GM18508 (cell line): ENCODE measurements at regions not wholly inside any gene's neighbourhood (a gene's known extent, or its start where the extent isn't known, plus 50 kb on each side); places are given as distances from the start of the nearest gene placed in this dataset.

Experiments used
- ATAC-seq: cut with Tn5 transposase; IDR thresholded peaks from one replicate; pipeline ENCODE4 v1.9.1; 2021; ENCODE audit warnings: moderate number of reproducible peaks; ENCODE audit not compliant: insufficient read depth, unreplicated experiment

GRCh38 chr4:41883988-41884734 is 51.1 kb upstream of the TMEM33 start:
- ATAC-seq = no peak

GRCh38 chr4:41882625-41883347 is 52.4 kb upstream of the TMEM33 start:
- no peak for ATAC-seq

DNA sequence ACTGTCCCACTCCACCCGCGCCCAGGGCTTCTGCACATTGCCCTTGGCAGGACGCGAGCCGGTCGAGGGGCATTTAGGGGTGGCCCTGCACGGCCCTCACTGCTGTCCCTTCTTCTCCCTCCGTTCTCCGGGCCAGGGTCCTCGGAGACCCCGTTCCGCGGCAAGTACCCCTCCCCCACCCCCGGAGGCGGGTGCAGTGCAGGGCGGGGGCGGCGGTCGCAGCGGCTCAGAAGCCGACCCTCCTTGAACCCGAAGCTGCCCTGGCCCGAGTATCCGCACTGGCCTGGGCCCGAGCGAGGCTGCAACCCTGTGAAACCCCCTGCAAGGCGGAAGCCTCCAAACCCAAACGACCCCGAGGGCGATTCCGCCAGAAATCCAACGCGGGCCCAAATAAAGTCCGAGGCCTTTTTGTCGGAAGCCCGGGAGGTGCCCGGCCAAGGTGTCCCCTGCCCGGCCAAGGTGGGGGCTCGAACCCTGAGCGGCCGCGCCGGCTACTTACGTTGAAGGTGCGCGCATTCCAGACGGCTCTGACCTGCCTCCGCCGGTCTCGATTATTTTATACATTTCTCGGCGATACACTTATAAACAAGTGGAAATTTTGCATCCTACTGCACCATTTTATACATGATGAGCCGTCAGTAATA is 53.1 kb upstream of the TMEM33 start:
- ATAC-seq = no peak

GRCh38 chr4:41880840-41881831 is 54.1 kb upstream of the TMEM33 start:
- no peak for ATAC-seq

DNA sequence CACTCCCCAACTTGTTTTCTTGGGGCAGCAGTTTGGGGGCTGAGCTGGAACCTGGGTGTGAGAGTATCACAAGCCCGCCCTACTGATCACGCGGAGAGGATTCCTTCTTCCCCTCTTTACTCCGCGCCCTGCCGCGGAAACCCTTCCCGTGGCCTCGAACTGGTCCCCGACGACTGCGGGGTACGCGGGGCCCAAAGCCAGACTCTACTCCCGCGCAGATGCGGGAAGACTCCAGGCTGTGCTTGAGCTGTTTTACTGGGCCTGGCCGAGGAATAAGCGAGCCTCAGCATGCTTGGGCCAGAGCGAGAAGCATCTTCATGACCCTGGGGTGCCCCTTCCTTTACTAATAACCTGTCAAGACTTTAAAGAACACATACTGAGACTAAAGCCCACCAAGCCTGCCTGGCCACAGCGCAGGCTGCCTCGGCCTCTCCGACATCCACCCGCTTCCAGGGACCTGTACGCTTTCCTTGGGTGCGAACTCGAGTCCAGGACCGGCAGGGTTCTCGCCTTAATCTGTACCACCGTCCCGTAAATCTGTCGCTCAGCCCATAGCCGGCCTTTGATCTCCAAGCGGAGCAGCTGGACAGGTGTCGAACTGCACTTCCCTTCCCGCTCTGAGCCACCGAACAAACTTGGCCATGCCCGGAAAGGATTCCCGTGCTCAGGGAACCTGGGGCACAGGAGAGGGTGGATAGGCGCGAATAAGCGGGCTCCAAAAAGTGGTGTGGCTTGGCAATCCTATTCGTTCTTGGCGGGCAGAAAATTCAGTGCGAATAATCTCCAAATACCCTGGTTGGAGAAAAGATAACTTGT is 55.0 kb upstream of the TMEM33 start:
- ATAC-seq = no peak

GRCh38 chr4:41879552-41879951 is 55.7 kb upstream of the TMEM33 start:
- no peak for ATAC-seq

GRCh38 chr4:41878991-41879491 is 56.2 kb upstream of the TMEM33 start:
- ATAC-seq = no peak

DNA sequence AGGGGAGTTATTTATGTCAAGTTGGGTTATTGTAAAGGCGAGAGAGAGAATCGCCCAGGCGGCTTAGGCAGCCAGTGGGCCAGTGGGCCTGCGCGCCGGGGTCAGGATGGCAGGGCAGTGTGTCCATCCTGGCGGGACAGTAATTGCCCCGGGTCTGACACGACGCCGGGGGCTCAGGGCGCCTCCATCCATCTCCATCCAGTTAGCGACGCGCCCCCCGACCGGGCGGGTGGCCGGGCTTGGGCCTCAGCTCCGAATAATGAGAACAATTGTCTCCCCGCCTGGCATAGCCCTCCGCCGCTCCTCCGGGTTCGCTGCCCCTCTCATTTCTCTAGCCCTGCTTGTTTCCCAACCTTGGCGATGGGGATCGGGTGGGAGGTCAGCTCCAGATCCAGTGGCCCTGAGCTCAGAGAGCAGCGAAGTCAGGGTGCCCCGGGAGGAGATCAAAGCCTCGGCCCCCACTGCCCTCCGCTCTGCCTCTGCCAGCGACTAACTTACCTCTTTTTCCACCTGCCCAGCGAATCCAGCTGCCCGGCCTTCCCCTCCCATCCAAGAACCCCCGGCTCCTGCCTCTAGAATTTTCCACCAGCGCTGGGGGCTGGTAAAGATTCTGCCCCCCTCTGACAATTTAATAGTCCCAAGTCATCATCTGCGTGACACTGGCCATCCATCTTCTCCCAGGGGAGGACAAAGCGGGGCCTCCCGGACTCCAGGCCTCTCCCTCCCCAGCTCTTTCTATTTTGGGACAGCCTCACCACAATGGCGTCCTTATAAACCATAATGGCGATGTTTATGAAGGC is 56.9 kb upstream of the TMEM33 start:
- ATAC-seq = no peak

- no peak for ATAC-seq
Measured at GRCh38 chr4:41877020-41877796, 58.0 kb upstream of the TMEM33 start.

DNA sequence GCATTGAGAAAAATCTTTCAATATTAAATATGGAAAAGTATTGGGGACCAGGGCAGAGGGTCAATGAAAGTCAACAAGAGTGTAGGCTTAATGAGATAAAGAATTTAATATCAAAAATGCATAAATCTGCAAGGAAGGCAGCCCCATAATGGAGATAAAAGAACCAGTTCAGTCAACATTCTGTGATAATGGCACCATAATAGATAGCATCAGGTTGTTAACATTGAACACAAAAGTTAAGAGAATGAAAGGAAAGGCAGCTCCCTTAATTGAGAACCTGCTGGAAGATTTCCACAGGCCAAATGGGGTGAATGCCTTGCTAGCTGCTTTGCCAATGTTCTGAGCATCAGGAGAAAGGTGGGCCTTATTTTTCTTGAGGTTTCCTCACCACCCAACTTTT is 60.4 kb upstream of the TMEM33 start:
- no peak for ATAC-seq

GRCh38 chr4:41874398-41874797 is 60.8 kb upstream of the TMEM33 start:
- ATAC-seq = no peak

GRCh38 chr4:41873380-41874295 is 61.6 kb upstream of the TMEM33 start:
- ATAC-seq = no peak

DNA sequence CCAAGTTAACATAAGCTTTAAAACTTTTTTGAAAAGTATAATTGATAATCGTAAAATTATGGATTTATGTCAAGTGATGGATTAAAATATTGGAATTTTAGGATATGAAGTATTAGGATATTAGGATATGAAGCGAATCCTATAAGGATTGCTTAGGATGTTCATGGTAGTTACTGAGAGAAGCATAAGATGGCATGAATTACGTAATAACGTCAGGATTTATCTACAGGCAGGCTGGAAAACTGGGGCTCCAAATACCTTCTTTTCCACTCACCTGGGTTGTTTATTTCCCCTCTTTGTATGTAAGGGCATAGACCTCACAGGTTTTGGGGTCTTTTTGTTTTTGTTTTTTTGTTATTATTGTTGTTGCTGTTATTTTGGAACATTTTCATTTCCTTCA is 65.2 kb upstream of the TMEM33 start:
- ATAC-seq = no peak

GRCh38 chr4:41866799-41867677 is 68.2 kb upstream of the TMEM33 start:
- no peak for ATAC-seq

DNA sequence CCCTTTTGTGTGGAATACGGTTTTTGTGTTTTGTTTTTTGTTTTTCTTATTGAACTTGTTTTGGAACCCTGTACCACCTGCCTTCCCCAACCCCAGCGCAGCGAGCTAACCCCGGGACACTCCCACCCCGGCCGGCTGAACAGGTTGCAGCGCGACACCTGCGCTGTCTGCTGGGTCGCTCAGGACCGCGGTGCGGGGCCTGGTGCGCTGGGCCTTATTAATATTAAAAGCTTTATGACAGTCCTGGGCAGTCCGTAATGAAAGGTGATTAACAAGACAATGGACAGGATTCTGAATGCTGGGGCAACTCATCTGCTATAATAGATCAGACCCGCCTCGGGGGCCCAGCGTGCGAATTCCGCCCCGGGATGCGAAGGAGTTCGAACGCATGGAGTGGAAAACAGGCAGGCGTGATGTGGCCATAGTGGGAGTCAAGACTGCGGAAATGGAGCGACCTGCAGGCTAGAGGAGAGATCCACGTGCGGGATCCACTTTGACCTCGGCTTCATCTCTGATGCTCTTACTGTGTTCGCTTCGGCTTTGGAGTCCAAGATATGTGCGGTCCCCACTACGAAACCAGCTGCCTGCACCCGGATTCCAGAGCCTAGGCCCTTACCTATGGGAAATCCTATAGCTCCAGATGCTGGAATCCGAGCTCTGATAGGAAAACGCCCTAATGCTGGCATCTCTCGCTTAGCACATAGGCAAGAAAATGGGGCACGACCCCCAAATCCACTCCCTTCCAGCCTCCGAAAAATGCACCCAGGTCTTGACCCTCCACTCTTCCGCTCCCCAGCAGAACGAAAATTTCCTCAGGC is 69.0 kb upstream of the TMEM33 start:
- ATAC-seq = no peak
